ENCODE measurements at regions not wholly inside any gene's neighbourhood (a gene's known extent, or its start where the extent isn't known, plus 50 kb on each side); places are given as distances from the start of the nearest gene placed in this dataset.
"Not testable (repeated sequence)": the region's sequence is repeated elsewhere in the genome, so short reads cannot be mapped to it uniquely, and the experiment has no call there.

- DNase-seq (ENCODE audit: low read depth): no peak
- H3K36me3 ChIP-seq (ENCODE audit: control insufficient read depth, insufficient read depth, low read length, severe bottlenecking): no peaks in the 10 kb centered on the region
- peaks cover 42% of the 10 kb centered on the region for H3K27me3 ChIP-seq (replicated peaks; ENCODE audit: control insufficient read depth, insufficient read depth, low read length)
- no peaks in the 10 kb centered on the region for H3K9me3 ChIP-seq (ENCODE audit: control insufficient read depth, low read length)
- H3K4me3 ChIP-seq (ENCODE audit: low read length): no peak overlapping the region
- H3K9ac ChIP-seq (ENCODE audit: low read length): no peak overlapping the region
- no peaks in the 10 kb centered on the region for H3K4me1 ChIP-seq (ENCODE audit: control insufficient read depth, insufficient read depth, low read length)
Measured at GRCh38 chr2:10226038-10226724, 76.5 kb upstream of the HPCAL1 start.

- Histone ChIP-seq H3K4me1 (ENCODE audit: control insufficient read depth, insufficient read depth, low read length) (no peaks in the 10 kb centered on the region), H3K36me3 (ENCODE audit: control insufficient read depth, insufficient read depth, low read length, severe bottlenecking) (no peaks in the 10 kb centered on the region), H3K9ac (ENCODE audit: low read length) (no peak overlapping the region), H3K27me3 (replicated peaks; ENCODE audit: control insufficient read depth, insufficient read depth, low read length) (peaks cover 33% of the 10 kb centered on the region), H3K9me3 (ENCODE audit: control insufficient read depth, low read length) (no peaks in the 10 kb centered on the region), H3K4me3 (ENCODE audit: low read length) (no peak overlapping the region)
- DNase-seq (ENCODE audit: low read depth): no peak
Measured at GRCh38 chr2:10228611-10229365, 73.9 kb upstream of the HPCAL1 start.

- no peak for DNase-seq (ENCODE audit: low read depth)
- Histone ChIP-seq H3K4me3 (ENCODE audit: low read length) (no peak overlapping the region), H3K4me1 (ENCODE audit: control insufficient read depth, insufficient read depth, low read length) (no peaks in the 10 kb centered on the region), H3K9me3 (ENCODE audit: control insufficient read depth, low read length) (no peaks in the 10 kb centered on the region), H3K9ac (ENCODE audit: low read length) (no peak overlapping the region), H3K27me3 (replicated peaks; ENCODE audit: control insufficient read depth, insufficient read depth, low read length) (peaks cover 32% of the 10 kb centered on the region), H3K36me3 (ENCODE audit: control insufficient read depth, insufficient read depth, low read length, severe bottlenecking) (no peaks in the 10 kb centered on the region)
Measured at GRCh38 chr2:10229462-10230099, 73.1 kb upstream of the HPCAL1 start.

GRCh38 chr2:10230499-10230898 lies 72.2 kb upstream of the HPCAL1 start:
- H3K4me3 ChIP-seq (ENCODE audit: low read length): no peak overlapping the region
- H3K9me3 ChIP-seq (ENCODE audit: control insufficient read depth, low read length): no peaks in the 10 kb centered on the region
- H3K9ac ChIP-seq (ENCODE audit: low read length): no peak overlapping the region
- no peak for DNase-seq (ENCODE audit: low read depth)
- H3K36me3 ChIP-seq (ENCODE audit: control insufficient read depth, insufficient read depth, low read length, severe bottlenecking): no peaks in the 10 kb centered on the region
- H3K27me3 ChIP-seq (replicated peaks; ENCODE audit: control insufficient read depth, insufficient read depth, low read length): peaks cover 35% of the 10 kb centered on the region
- peaks cover 2% of the 10 kb centered on the region for H3K4me1 ChIP-seq (ENCODE audit: control insufficient read depth, insufficient read depth, low read length)

- not testable (repeated sequence) for H3K9me3 ChIP-seq (ENCODE audit: control insufficient read depth, low read length)
- H3K27me3 ChIP-seq (replicated peaks; ENCODE audit: control insufficient read depth, insufficient read depth, low read length): peaks cover 35% of the 10 kb centered on the region
Measured at GRCh38 chr2:10230921-10231320, 71.8 kb upstream of the HPCAL1 start.

GRCh38 chr2:10231551-10232085 lies 71.1 kb upstream of the HPCAL1 start:
- no peaks in the 10 kb centered on the region for H3K36me3 ChIP-seq (ENCODE audit: control insufficient read depth, insufficient read depth, low read length, severe bottlenecking)
- H3K27me3 ChIP-seq (replicated peaks; ENCODE audit: control insufficient read depth, insufficient read depth, low read length): peaks cover 41% of the 10 kb centered on the region
- no peak overlapping the region for H3K9ac ChIP-seq (ENCODE audit: low read length)
- no peak for DNase-seq (ENCODE audit: low read depth)
- H3K4me1 ChIP-seq (ENCODE audit: control insufficient read depth, insufficient read depth, low read length): peaks cover 2% of the 10 kb centered on the region
- H3K4me3 ChIP-seq (ENCODE audit: low read length): no peak overlapping the region
- no peaks in the 10 kb centered on the region for H3K9me3 ChIP-seq (ENCODE audit: control insufficient read depth, low read length)

More at GRCh38 chr2:10230921-10231320, 71.8 kb upstream of the HPCAL1 start:
- H3K36me3 ChIP-seq (ENCODE audit: control insufficient read depth, insufficient read depth, low read length, severe bottlenecking); DNase-seq (ENCODE audit: low read depth); H3K9ac ChIP-seq (ENCODE audit: low read length); H3K4me3 ChIP-seq (ENCODE audit: low read length); H3K4me1 ChIP-seq (ENCODE audit: control insufficient read depth, insufficient read depth, low read length): not testable (repeated sequence)

- H3K27me3 ChIP-seq (replicated peaks; ENCODE audit: control insufficient read depth, insufficient read depth, low read length): peaks cover 37% of the 10 kb centered on the region
- no peaks in the 10 kb centered on the region for H3K36me3 ChIP-seq (ENCODE audit: control insufficient read depth, insufficient read depth, low read length, severe bottlenecking)
- H3K9me3 ChIP-seq (ENCODE audit: control insufficient read depth, low read length): no peaks in the 10 kb centered on the region
- H3K4me3 ChIP-seq (ENCODE audit: low read length): no peak overlapping the region
- DNase-seq (ENCODE audit: low read depth): no peak
- H3K9ac ChIP-seq (ENCODE audit: low read length): no peak overlapping the region
- peaks cover 2% of the 10 kb centered on the region for H3K4me1 ChIP-seq (ENCODE audit: control insufficient read depth, insufficient read depth, low read length)
Measured at GRCh38 chr2:10232096-10232815, 70.4 kb upstream of the HPCAL1 start.

GRCh38 chr2:10233131-10234012 lies 69.3 kb upstream of the HPCAL1 start:
- DNase-seq (ENCODE audit: low read depth): no peak
- peaks cover 2% of the 10 kb centered on the region for H3K4me1 ChIP-seq (ENCODE audit: control insufficient read depth, insufficient read depth, low read length)
- H3K36me3 ChIP-seq (ENCODE audit: control insufficient read depth, insufficient read depth, low read length, severe bottlenecking): no peaks in the 10 kb centered on the region
- H3K4me3 ChIP-seq (ENCODE audit: low read length): no peak overlapping the region
- no peaks in the 10 kb centered on the region for H3K9me3 ChIP-seq (ENCODE audit: control insufficient read depth, low read length)
- H3K27me3 ChIP-seq (replicated peaks; ENCODE audit: control insufficient read depth, insufficient read depth, low read length): peaks cover 36% of the 10 kb centered on the region
- no peak overlapping the region for H3K9ac ChIP-seq (ENCODE audit: low read length)

GRCh38 chr2:10234013-10234306 lies 68.7 kb upstream of the HPCAL1 start:
- H3K36me3 ChIP-seq (ENCODE audit: control insufficient read depth, insufficient read depth, low read length, severe bottlenecking): no peaks in the 10 kb centered on the region
- H3K27me3 ChIP-seq (replicated peaks; ENCODE audit: control insufficient read depth, insufficient read depth, low read length): peaks cover 32% of the 10 kb centered on the region
- H3K9ac ChIP-seq (ENCODE audit: low read length): no peak overlapping the region
- no peaks in the 10 kb centered on the region for H3K9me3 ChIP-seq (ENCODE audit: control insufficient read depth, low read length)
- no peak overlapping the region for H3K4me3 ChIP-seq (ENCODE audit: low read length)
- H3K4me1 ChIP-seq (ENCODE audit: control insufficient read depth, insufficient read depth, low read length): peaks cover 2% of the 10 kb centered on the region
- no peak for DNase-seq (ENCODE audit: low read depth)

GRCh38 chr2:10234409-10235094 lies 68.2 kb upstream of the HPCAL1 start:
- Histone ChIP-seq H3K4me3 (ENCODE audit: low read length) (no peak overlapping the region), H3K36me3 (ENCODE audit: control insufficient read depth, insufficient read depth, low read length, severe bottlenecking) (no peaks in the 10 kb centered on the region), H3K9ac (ENCODE audit: low read length) (no peak overlapping the region), H3K9me3 (ENCODE audit: control insufficient read depth, low read length) (no peaks in the 10 kb centered on the region), H3K4me1 (ENCODE audit: control insufficient read depth, insufficient read depth, low read length) (peaks cover 2% of the 10 kb centered on the region), H3K27me3 (replicated peaks; ENCODE audit: control insufficient read depth, insufficient read depth, low read length) (peaks cover 35% of the 10 kb centered on the region)
- DNase-seq (ENCODE audit: low read depth): no peak

Data from adipocyte (in vitro differentiated cells).